OCI-LY1 (cell line): ENCODE measurements at regions not wholly inside any gene's neighbourhood (a gene's known extent, or its start where the extent isn't known, plus 50 kb on each side); places are given as distances from the start of the nearest gene placed in this dataset.

ENCODE experiments used
- CTCF ChIP-seq: fragments of 200-600 bp; sonication (generic), shearing (Covaris generic); IDR thresholded peaks from 2 replicates; pipeline ENCODE4 v1.5.1; 2017; ENCODE audit warnings: mild to moderate bottlenecking, antibody characterized with exemption, low read length, moderate library complexity, mixed read lengths
- EZH2 ChIP-seq: fragments of 200-600 bp; sonication (generic), shearing (Covaris generic); IDR thresholded peaks from 2 replicates; pipeline ENCODE4 v1.8.0; 2017; ENCODE audit warnings: borderline replicate concordance, mixed run types, mild to moderate bottlenecking, antibody characterized with exemption, low read length, moderate library complexity, mixed read lengths

GRCh38 chr7:19224951-19225350 lies 79.7 kb upstream of the FERD3L start:
- TF ChIP-seq CTCF = no peak
- no peak for TF ChIP-seq EZH2
